RWPE1 (cell line): ENCODE measurements at regions not wholly inside any gene's neighbourhood (a gene's known extent, or its start where the extent isn't known, plus 50 kb on each side); places are given as distances from the start of the nearest gene placed in this dataset.

ENCODE experiments used
- CTCF ChIA-PET: fragments of 350-600 bp; sonication (Branson Sonifier 250); formaldehyde crosslinking; extraction: SDS; loops from one replicate; lab custom pipeline; 2021; lab: Yijun Ruan, JAX
- POLR2A ChIA-PET: fragments of 400-600 bp; formaldehyde crosslinking; extraction: SDS; loops from one replicate; lab custom pipeline; 2020; ENCODE audit warnings: antibody characterized with exemption; ENCODE audit not compliant: low non-redundant PET; lab: Yijun Ruan, JAX
- DNase-seq: peaks from one replicate; pipeline ENCODE4 v3.0.0; 2012; ENCODE audit warnings: low spot score
- H3K27ac ChIP-seq: fragments of 450-650 bp; 2 replicates; pipeline ENCODE4 v1.5.1; 2017
- TF ChIP-seq, protein P1 (sequence below): fragments of 450-650 bp; conservative IDR thresholded peaks from 2 replicates; pipeline ENCODE4 v1.5.1; 2017; ENCODE audit warnings: low read depth, mild to moderate bottlenecking

DNA sequence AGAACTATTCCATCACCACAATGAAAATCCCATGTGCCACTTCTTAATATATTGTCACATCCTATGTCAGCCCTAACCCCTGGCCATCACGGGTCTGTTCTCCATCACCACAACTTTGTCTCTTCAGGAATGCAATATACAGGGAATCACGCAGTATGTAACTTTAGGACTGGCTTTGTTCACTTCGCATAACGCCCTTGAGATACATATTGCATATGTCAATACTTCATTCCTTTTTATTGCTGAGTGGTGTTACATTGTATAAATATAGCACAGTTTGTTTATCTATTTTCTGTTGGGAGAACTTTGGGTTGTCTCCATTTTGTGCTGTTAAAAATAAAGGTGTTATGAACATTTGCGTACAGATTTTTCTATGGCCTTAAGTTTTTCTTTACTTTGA lies 195.4 kb upstream of the ZMIZ1 start:
- TF ChIP-seq, protein P1, sequence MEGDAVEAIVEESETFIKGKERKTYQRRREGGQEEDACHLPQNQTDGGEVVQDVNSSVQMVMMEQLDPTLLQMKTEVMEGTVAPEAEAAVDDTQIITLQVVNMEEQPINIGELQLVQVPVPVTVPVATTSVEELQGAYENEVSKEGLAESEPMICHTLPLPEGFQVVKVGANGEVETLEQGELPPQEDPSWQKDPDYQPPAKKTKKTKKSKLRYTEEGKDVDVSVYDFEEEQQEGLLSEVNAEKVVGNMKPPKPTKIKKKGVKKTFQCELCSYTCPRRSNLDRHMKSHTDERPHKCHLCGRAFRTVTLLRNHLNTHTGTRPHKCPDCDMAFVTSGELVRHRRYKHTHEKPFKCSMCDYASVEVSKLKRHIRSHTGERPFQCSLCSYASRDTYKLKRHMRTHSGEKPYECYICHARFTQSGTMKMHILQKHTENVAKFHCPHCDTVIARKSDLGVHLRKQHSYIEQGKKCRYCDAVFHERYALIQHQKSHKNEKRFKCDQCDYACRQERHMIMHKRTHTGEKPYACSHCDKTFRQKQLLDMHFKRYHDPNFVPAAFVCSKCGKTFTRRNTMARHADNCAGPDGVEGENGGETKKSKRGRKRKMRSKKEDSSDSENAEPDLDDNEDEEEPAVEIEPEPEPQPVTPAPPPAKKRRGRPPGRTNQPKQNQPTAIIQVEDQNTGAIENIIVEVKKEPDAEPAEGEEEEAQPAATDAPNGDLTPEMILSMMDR: no peak
- ChIA-PET POLR2A (no interaction called here), CTCF (no interaction called here)
- H3K27ac ChIP-seq: no peak overlapping the region
- DNase-seq: no peak

DNA sequence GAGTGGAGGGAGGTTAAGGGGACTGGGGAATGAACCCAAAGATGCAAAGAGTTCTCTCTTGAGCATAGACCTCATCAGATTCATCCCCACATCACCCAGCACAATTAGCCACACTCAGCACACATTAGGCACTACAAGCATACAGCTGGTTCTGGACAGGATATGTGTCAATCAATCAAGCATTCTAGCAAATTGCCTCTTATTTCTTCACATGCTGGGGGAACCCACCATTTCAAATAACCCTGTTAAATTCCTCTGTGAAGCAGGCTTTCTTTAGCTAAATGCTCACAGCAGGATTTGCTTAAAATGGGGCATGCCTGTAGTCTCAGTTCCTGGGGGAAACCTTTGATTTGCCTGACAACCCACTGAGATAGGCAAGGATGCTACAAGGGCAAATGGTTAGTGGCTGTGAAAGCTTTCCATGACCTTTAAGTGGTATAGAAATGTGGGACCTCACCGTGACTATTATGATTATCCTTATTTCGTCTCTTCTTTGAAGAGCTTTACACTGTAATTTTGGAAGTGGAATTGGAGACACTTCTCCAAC lies 193.4 kb upstream of the ZMIZ1 start:
- ChIA-PET POLR2A (interaction anchor here (0.8 kb wide), 1 partner anchor 11 kb away, joined by 7 read pairs; no protein-coding TSS in a partner anchor), CTCF (no interaction called here)
- TF ChIP-seq, protein P1: no peak
- H3K27ac ChIP-seq: no peak overlapping the region
- DNase-seq: no peak

DNA sequence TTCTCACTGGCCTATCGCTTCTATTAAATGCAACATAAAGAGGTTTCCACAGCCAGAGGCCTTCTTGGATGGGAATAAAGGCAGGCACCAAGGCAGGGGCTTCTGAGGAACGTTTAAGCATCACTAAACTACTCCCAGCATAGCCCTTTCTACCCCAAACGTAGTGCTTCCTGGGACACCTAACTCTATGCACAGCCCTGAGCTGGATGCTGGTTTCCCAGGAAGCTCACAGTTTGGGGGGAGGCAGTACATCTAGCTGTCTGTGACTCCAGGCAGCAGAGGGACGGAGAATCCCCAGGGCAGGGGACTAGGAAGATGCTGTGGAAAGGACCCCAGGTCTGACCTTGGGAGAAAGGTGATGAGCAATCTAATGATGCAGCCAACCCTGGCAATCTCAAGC lies 192.8 kb upstream of the ZMIZ1 start:
- no peak for DNase-seq
- POLR2A ChIA-PET: no interaction called here
- TF ChIP-seq, protein P1: no peak
- CTCF ChIA-PET: no interaction called here
- no peak overlapping the region for H3K27ac ChIP-seq

DNA sequence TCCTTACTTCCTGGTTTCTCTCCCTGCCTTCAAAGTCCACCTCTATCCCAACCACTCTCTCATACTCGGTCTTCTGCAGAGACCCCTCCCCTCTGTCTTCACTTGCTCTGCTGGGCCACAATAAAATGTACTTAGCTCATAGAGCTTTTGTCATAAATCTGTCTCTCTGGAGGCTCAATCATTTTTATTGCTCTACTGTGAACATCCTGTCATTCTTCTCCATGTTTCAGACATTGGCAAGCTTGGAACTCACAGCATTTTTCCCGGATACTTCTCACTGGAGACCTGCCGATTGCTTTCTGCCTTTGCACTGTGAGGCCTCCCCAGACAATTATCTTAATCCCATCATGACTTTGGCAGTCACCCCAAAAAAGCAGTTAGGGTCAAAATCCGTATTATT lies 192.3 kb upstream of the ZMIZ1 start:
- DNase-seq: no peak
- H3K27ac ChIP-seq: no peak overlapping the region
- TF ChIP-seq, protein P1: no peak
- POLR2A ChIA-PET: no interaction called here
- CTCF ChIA-PET: no interaction called here

DNA sequence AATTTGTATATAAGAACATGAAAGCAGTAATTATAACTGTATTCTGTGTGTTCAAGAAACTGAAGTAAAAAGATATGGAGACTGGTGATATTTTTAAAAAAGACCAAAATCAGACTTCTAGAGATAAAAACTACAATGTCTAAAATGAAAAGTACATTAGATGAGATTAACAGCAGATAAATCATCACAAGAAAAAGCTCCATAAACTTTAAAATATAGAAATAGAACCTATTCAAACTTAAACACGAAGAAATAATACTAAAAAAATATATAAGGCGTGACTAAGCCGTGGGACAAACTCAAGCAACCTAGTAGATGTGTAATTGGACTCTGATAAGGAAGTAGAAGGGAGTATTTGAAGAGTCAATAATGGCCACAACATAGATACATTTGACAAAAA lies 189.1 kb upstream of the ZMIZ1 start:
- H3K27ac ChIP-seq: no peak overlapping the region
- CTCF ChIA-PET: no interaction called here
- POLR2A ChIA-PET: no interaction called here
- no peak for DNase-seq
- TF ChIP-seq, protein P1: no peak

DNA sequence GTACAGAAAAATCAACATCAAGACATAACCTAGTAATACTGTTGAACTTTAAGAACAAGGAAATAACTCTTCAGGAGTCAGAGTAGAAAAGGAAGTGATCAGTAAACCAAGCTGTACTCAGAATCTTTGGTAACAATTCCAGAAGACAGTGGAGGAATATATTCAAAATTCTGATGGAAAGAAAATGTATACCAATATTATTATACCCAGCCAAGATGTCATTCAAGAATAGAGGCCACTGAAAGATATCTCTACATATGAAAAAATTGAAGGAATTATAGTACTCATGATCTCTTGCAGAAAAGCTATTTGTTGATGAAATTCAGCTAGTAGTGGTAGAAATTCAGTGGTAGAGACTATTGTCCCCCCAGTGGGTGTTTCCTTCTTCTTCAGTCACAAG lies 182.6 kb upstream of the ZMIZ1 start:
- POLR2A ChIA-PET: no interaction called here
- TF ChIP-seq, protein P1: no peak
- CTCF ChIA-PET: no interaction called here

More for the DNA sequence above, 182.6 kb upstream of the ZMIZ1 start:
- H3K27ac ChIP-seq: no peak overlapping the region
- DNase-seq: no peak
